ENCODE measurements at regions not wholly inside any gene's neighbourhood (a gene's known extent, or its start where the extent isn't known, plus 50 kb on each side); places are given as distances from the start of the nearest gene placed in this dataset.
"Not testable (repeated sequence)": the region's sequence is repeated elsewhere in the genome, so short reads cannot be mapped to it uniquely, and the experiment has no call there.

GRCh38 chr10:28354511-28354910, 51.6 kb upstream of the MPP7 start:
- no peak for DNase-seq (ENCODE audit: low read depth)

DNA sequence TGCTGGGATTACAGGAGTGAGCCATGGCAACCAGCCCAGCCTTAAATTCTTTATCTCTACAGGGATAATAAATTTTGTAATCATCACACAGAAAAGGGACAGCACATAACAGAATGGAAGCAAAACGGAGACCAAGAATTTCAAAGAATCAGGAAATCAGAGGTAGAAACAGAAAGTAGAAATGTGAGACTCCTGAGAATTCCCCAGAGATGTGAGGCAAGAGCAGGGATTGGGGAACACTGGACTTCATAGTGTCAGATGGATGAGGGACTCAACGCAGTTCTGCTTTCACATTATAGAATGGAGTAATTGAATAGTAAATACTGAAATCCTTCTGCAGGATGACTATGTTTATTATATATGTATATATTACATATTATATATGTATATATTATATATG, 52.5 kb upstream of the MPP7 start:
- DNase-seq (ENCODE audit: low read depth) = no peak

DNA sequence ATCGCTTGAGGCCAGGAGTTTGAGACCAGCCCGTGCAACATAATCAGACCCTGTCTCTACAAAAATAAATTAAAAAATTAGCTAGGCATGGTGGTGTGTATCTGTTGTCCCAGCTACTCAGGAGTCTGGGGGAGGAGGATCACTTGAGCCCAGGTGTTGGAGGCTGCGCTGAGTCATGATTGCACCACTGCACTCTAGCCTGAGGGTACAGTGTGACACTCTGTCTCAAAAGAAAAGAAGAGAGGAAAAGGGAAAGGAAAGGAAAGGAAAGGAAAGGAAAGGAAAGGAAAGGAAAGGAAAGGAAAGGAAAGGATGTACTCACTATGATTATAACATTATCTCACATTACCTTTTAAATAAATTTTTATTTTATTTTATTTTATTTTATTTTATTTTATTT, 56.5 kb upstream of the MPP7 start:
- no peak for DNase-seq (ENCODE audit: low read depth)

DNA sequence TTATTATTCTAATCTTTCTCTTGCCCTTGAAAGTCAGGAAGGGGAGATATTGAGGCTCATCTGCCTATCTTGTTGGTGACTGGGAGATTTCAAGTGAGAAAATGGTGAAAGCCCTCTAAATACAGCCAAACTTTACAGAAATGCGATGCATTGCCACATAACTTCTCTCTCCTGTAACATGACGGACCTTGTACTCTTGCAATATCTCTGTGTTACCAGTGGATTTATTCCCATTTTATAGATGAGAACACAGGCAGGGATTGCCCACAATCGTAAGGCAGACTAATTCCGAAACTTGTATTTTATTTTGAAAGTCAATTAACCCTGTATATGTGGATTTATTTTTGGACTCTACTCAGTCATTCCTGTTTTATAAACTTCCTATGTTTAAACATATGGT, 57.3 kb upstream of the MPP7 start:
- no peak for DNase-seq (ENCODE audit: low read depth)

GRCh38 chr10:28363376-28363775, 60.5 kb upstream of the MPP7 start:
- DNase-seq (ENCODE audit: low read depth) = no peak

- no peak for DNase-seq (ENCODE audit: low read depth)
Measured at GRCh38 chr10:28365840-28366239, 63.0 kb upstream of the MPP7 start.

- DNase-seq (ENCODE audit: low read depth) = no peak
Measured at GRCh38 chr10:28366994-28367393, 64.1 kb upstream of the MPP7 start.

DNA sequence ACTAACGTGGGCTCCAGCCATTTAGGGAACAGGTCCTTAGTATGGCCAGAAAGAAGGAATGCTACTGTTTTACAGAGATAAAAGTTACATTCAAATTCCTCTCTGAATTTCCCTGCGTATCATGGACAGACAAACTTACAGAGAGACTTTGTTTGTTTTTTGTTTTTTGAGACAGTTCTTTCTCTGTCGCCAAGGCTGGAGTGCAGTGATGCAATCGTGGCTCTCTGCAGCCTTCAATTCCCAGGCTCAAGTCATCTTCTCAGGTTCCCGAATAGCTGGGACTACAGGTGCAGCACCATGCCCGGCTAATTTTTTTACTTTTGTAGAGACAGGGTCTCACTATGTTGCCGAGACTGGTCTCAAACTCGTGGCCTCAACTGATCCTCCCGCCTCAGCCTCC, 64.5 kb upstream of the MPP7 start:
- DNase-seq (ENCODE audit: low read depth) = no peak

DNA sequence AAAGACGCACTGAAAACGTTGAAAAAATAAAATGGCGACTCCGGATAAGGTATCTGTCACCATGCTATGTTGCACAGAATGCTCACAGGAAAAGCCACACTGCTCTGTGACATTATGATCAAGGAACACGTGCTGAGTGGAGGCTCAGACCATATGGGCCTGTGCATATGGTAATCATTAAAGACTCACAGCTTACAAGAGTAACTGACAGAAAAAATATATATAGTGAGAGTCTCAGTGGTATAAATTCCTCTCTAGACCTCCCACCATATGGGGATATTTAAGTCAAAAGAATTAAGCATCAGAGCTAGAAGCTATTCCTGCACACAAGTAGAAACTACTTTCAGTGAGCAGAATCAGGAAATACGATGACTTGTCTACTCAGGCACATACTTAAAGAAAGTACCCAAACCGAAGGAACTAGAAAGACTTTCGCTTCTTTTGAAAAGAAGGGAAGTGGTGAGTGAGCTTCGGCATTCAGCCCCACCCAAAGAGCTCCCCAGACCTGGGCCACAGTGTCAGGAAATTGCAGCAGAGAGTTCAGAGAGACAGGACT, 65.1 kb upstream of the MPP7 start:
- peak; percentile 42 for DNase-seq (ENCODE audit: low read depth)

DNA sequence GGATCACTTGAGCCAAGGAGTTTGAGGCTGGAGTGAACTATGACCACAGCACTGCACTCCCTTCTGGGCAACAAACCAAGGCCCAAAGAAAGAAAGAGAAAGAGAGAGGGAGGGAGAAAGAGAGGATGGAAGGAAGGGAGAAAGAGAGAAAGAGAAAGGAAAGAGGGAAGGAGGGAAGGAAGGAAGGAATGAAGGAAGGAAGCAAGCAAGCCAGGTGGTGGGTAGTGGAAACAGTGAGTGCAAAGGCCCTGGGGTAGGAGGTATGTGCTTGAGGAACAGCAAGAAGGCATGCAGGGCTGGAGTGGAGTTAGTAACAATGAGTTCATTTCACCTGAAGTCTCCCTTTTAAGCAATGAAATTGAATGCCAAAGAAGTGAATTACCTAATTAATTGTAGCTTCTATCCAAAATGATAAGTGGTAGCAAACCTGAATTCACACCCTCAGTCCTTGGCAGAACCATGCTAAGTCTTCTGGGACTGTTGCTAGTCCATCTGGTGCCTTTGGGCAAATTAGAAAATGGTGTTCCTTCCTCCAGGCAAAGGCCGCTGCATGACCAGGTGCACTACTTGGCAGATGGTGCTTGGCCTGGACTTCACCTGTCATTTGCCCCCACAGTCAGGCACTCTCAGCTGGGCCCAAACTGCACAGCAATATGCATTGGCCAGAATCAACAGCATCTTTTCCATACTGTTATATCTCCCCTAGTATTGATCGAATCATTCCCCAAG, 67.4 kb upstream of the MPP7 start:
- no peak for DNase-seq (ENCODE audit: low read depth)

- DNase-seq (ENCODE audit: low read depth) = not testable (repeated sequence)
Measured at GRCh38 chr10:28371638-28372037, 68.8 kb upstream of the MPP7 start.

DNA sequence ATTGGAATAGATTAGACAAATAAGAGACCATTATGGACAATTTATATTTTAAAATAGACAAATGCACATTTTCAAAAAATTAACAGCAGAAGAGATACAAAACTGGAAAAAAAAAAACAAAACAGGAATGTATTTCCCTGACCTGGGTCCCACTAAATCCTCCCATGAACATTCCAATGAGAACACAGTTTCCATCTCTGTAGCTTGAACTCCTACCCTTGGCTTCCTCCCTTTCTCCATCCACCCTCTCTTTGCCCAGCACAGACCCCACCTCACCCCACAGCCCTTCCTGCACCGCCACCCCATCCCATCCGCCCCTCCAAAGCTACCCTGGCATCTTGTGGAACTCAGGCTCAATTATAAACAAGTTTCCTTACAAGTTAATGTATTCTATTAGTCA, 71.2 kb upstream of the MPP7 start:
- no peak for DNase-seq (ENCODE audit: low read depth)

GRCh38 chr10:28375399-28376354, 72.8 kb upstream of the MPP7 start:
- no peak for DNase-seq (ENCODE audit: low read depth)

- no peak for DNase-seq (ENCODE audit: low read depth)
Measured at GRCh38 chr10:28378986-28379585, 76.2 kb upstream of the MPP7 start.

- DNase-seq (ENCODE audit: low read depth) = no peak
Measured at GRCh38 chr10:28381466-28381865, 78.6 kb upstream of the MPP7 start.

DNA sequence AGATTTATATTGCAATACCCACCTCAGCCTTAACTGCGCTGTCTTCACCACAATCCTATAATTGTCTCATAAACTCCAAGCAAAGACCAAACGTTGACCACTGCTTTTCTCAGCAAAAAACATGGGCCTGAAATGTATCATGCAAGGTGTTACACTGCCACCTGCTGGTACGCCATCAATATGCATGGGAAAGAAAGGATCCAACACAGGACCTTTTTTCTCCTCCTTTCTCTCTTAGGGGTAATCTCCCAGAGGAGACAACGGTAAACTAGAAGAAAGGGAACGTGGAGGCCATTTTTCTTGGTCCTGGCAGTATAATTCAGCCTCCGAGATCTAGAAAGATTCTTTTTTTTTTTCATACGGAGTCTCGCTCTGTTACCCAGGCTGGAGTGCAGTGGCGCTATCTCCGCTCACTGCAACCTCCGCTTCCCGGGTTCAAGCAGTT, 79.1 kb upstream of the MPP7 start:
- peak; percentile 66 for DNase-seq (ENCODE audit: low read depth)

DNA sequence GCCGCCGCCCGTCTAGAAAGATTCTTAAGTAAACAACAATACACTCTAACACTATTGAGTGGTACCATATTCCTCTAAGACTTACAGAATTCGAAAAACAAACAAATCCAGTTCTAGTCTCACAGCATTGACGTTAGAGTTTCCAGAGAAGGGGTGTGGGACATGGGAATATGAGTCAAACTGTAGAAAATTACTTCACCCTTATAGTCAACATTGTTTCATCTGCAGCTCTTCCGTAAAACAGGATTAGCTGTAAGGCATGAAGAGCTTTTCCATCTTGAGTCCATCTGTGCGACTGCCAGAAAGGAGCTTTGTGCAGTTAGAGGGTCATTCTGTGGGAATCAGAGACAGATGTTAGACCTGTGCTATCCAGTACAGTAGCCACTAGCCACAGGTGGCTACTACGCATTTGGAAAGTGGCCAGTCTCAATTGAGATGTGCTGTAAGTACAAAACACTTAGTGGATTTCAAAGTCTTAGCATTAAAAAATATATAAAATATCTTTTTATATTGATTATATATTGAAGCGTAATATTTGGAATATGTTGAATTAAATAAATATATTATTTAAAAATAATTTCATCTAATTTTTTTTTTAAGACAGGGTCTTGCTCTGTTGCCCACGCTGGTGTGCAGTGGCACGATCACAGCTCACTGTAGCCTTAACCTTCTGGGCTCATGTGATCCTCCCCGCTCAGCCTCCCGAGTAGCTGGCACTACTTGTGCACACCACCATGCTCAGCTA, 79.8 kb upstream of the MPP7 start:
- DNase-seq (ENCODE audit: low read depth) = no peak

DNA sequence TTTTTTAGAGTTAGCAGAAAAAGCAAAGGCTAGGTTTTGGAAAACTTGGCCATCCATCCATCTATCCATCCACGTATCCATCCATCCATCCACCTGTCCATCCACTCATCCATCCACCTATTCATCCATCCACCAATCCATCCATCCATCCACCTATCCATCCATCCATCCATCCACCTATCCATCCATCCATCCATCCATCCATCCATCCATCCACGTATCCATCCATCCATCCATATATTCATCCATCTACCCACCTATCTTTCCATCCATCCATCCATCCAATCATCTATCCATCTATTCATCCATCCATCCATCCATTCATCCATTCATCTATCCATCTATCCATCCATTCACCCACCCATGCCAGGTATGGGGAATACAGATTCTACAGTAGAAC, 81.7 kb upstream of the MPP7 start:
- no peak for DNase-seq (ENCODE audit: low read depth)

DNA sequence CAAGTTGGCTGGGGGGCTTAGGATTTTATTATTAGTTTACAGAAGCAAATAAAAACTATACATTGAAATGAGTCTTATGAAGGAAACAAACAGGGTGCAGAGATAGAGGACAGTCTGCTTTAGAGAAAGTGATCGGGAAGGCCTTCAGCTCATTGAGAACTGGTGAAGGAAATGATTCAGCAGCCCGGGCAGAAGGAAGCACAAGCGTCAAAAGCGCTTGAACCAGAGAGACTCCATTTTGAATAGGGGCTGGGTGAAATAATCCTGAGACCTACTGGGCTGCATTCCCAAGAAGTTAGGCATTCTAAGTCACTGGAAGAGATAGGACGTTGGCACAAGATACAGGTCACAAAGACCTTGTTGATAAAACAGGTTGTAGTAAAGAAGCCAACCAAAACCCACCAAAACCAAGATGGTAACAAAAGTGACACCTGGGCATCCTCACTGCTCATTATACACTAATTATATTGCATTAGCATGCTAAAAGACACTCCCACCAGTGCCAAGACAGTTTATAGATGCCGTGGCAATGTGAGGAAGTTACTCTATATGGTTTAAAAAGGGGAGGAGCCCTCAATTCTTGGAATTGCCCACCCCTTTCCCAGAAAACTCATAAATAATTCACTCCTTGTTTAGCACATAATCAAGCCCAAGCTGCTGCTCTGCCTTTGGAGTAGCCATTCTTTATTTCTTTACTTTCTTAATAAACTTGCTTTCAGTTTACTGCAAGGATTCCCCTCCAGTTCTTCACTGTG, 83.1 kb upstream of the MPP7 start:
- no peak for DNase-seq (ENCODE audit: low read depth)

GRCh38 chr10:28386503-28386868, 83.6 kb upstream of the MPP7 start:
- no peak for DNase-seq (ENCODE audit: low read depth)

DNA sequence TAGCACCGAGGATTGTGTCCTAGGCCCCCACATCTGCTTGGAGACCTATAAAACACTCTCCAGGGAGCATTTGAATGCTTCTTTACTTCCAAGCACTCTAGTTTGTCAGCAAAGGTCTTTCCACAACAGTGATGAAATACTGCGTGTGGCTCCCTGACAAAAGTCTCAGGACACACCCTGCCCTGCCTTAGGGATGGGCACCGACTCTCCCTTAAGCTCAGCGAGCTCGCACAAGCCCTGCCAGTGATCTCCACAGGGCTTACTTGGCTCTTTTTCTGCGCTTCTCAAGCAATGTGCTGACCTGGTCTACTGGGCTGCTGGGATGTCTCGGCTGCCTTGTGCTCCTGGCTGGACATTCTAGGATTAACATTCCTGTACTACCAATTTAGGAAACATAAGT, 84.3 kb upstream of the MPP7 start:
- DNase-seq (ENCODE audit: low read depth) = no peak
